ENCODE measurements at regions not wholly inside any gene's neighbourhood (a gene's known extent, or its start where the extent isn't known, plus 50 kb on each side); places are given as distances from the start of the nearest gene placed in this dataset.
"Not testable (repeated sequence)": the region's sequence is repeated elsewhere in the genome, so short reads cannot be mapped to it uniquely, and the experiment has no call there.

GRCh38 chrX:65331371-65331770, 203.2 kb downstream of the LAS1L start:
- DNase-seq (ENCODE audit: low read depth): no peak
- no peak for TF ChIP-seq CTCF (IDR thresholded peaks at IDR 0.05; ENCODE audit: insufficient read depth, low read depth, low read length, missing control alignments)
- H3K4me3 ChIP-seq (ENCODE audit: low read length): no peak overlapping the region

GRCh38 chrX:65300104-65300809, 234.3 kb downstream of the LAS1L start:
- TF ChIP-seq CTCF (IDR thresholded peaks at IDR 0.05; ENCODE audit: insufficient read depth, low read depth, low read length, missing control alignments): no peak
- no peak for DNase-seq (ENCODE audit: low read depth)
- H3K4me3 ChIP-seq (ENCODE audit: low read length): no peak overlapping the region

- not testable (repeated sequence) for H3K4me3 ChIP-seq (ENCODE audit: low read length); DNase-seq (ENCODE audit: low read depth)
Observed at GRCh38 chrX:65282905-65283304, 251.7 kb downstream of the LAS1L start.

GRCh38 chrX:65273152-65273551, 261.4 kb downstream of the LAS1L start:
- no peak overlapping the region for H3K4me3 ChIP-seq (ENCODE audit: low read length)
- no peak for DNase-seq (ENCODE audit: low read depth)
- no peak for TF ChIP-seq CTCF (IDR thresholded peaks at IDR 0.05; ENCODE audit: insufficient read depth, low read depth, low read length, missing control alignments)

- no peak for DNase-seq (ENCODE audit: low read depth)
- TF ChIP-seq CTCF (IDR thresholded peaks at IDR 0.05; ENCODE audit: insufficient read depth, low read depth, low read length, missing control alignments): no peak
- H3K4me3 ChIP-seq (ENCODE audit: low read length): no peak overlapping the region
Observed at GRCh38 chrX:65266482-65266881, 268.1 kb downstream of the LAS1L start.

GRCh38 chrX:65253817-65254216, 277.6 kb upstream of the ZC4H2 start:
- H3K4me3 ChIP-seq (ENCODE audit: low read length): no peak overlapping the region
- no peak for TF ChIP-seq CTCF (IDR thresholded peaks at IDR 0.05; ENCODE audit: insufficient read depth, low read depth, low read length, missing control alignments)
- DNase-seq (ENCODE audit: low read depth): no peak

- no peak overlapping the region for H3K4me3 ChIP-seq (ENCODE audit: low read length)
- DNase-seq (ENCODE audit: low read depth): peak; percentile 0
- TF ChIP-seq CTCF (IDR thresholded peaks at IDR 0.05; ENCODE audit: insufficient read depth, low read depth, low read length, missing control alignments): no peak
Observed at GRCh38 chrX:65241059-65241721, 264.9 kb upstream of the ZC4H2 start.
